ENCODE measurements at regions not wholly inside any gene's neighbourhood (a gene's known extent, or its start where the extent isn't known, plus 50 kb on each side); places are given as distances from the start of the nearest gene placed in this dataset.
A peak's percentile ranks its signal among the peaks of the same experiment; 100 is the strongest.

GRCh38 chr2:53505826-53506225 lies 261.8 kb upstream of the CHAC2 start:
- no peak overlapping the region for H3K27ac ChIP-seq
- TF ChIP-seq, protein P1, sequence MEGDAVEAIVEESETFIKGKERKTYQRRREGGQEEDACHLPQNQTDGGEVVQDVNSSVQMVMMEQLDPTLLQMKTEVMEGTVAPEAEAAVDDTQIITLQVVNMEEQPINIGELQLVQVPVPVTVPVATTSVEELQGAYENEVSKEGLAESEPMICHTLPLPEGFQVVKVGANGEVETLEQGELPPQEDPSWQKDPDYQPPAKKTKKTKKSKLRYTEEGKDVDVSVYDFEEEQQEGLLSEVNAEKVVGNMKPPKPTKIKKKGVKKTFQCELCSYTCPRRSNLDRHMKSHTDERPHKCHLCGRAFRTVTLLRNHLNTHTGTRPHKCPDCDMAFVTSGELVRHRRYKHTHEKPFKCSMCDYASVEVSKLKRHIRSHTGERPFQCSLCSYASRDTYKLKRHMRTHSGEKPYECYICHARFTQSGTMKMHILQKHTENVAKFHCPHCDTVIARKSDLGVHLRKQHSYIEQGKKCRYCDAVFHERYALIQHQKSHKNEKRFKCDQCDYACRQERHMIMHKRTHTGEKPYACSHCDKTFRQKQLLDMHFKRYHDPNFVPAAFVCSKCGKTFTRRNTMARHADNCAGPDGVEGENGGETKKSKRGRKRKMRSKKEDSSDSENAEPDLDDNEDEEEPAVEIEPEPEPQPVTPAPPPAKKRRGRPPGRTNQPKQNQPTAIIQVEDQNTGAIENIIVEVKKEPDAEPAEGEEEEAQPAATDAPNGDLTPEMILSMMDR (IDR thresholded peaks at IDR 0.05): no peak
- intact Hi-C loops (cut with DNase I; ENCODE audit: low total_unique reads): no loop called here
- H3K9me3 ChIP-seq: no peaks in the 10 kb centered on the region
- peaks cover 0 to 13% (median 0%) of the 10 kb centered on the region in 4 donors for H3K4me1 ChIP-seq
- DNase-seq: no peak
- H3K4me3 ChIP-seq: no peak overlapping the region
- no peaks in the 10 kb centered on the region for H3K27me3 ChIP-seq
- no peaks in the 10 kb centered on the region for H3K36me3 ChIP-seq

DNA sequence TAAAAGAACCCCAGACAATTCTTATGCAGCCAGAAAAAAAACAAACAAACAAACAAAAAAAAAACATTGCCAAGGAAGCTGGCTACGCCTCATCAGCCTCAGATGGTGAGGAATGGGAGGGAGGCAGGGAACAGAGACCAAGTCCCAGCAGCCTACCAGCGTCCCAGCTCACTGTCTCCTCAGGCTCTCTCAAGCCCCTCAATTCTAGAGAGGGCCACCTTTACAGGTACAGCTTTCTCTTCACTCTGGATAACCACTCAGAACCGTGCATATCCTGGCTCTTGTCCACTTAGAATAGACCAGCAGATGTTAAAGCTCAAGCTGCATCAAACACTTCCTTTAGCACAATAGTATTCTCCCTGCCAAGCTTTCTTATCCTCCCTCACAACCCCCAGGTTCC lies 263.1 kb upstream of the CHAC2 start:
- intact Hi-C loops (cut with DNase I; ENCODE audit: low total_unique reads): no loop called here
- Histone ChIP-seq H3K36me3 (no peaks in the 10 kb centered on the region), H3K27me3 (no peaks in the 10 kb centered on the region), H3K4me3 (no peak overlapping the region), H3K4me1 (peaks cover 0 to 26% (median 5%) of the 10 kb centered on the region in 4 donors), H3K27ac (no peak overlapping the region), H3K9me3 (no peaks in the 10 kb centered on the region)
- no peak for DNase-seq
- TF ChIP-seq, protein P1 (IDR thresholded peaks at IDR 0.05): no peak

- DNase-seq: peak in 1 of 2 donors; percentile 68
- Histone ChIP-seq H3K4me1 (peaks cover 0 to 64% (median 32%) of the 10 kb centered on the region in 4 donors), H3K27me3 (no peaks in the 10 kb centered on the region), H3K36me3 (no peaks in the 10 kb centered on the region), H3K4me3 (no peak overlapping the region), H3K27ac (peak overlapping the region; percentile 58 to 67), H3K9me3 (no peaks in the 10 kb centered on the region)
- intact Hi-C loops (cut with DNase I; ENCODE audit: low total_unique reads): no loop called here
- TF ChIP-seq, protein P1 (IDR thresholded peaks at IDR 0.05): no peak
Measured at GRCh38 chr2:53500181-53500580, 267.4 kb upstream of the CHAC2 start.

- no peaks in the 10 kb centered on the region for H3K9me3 ChIP-seq
- H3K27ac ChIP-seq: peak overlapping the region; percentile 58 to 67
- peaks cover 0 to 53% (median 32%) of the 10 kb centered on the region in 4 donors for H3K4me1 ChIP-seq
- TF ChIP-seq, protein P1 (IDR thresholded peaks at IDR 0.05): no peak
- DNase-seq: no peak
- H3K27me3 ChIP-seq: no peaks in the 10 kb centered on the region
- intact Hi-C loops (cut with DNase I; ENCODE audit: low total_unique reads): no loop called here
- no peak overlapping the region for H3K4me3 ChIP-seq
- no peaks in the 10 kb centered on the region for H3K36me3 ChIP-seq
Measured at GRCh38 chr2:53498210-53498609, 269.4 kb upstream of the CHAC2 start.

DNA sequence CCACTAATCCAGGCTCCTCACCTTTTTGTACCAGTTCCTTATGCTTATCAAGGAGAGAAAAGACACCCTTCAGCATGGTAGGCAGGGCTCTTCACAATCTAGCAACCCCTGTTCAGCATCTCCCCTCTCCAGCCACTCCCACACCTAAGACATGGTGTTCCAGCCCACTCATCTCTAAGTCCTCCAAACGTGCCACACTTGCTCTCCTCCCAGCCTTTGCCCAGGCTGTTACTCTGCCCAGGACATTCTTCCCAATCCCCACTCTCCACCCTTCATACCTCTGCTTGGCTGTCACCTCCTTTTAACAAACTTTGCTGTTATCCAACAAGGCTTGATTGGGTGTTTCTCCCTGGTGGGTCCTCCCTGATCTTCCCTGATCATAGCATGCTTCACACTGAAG lies 270.6 kb upstream of the CHAC2 start:
- H3K36me3 ChIP-seq: no peaks in the 10 kb centered on the region
- no peaks in the 10 kb centered on the region for H3K27me3 ChIP-seq
- intact Hi-C loops (cut with DNase I; ENCODE audit: low total_unique reads): no loop called here
- DNase-seq: no peak
- no peak overlapping the region for H3K4me3 ChIP-seq
- TF ChIP-seq, protein P1 (IDR thresholded peaks at IDR 0.05): no peak
- peaks cover 0 to 53% (median 32%) of the 10 kb centered on the region in 4 donors for H3K4me1 ChIP-seq
- H3K27ac ChIP-seq: peak overlapping the region; percentile 58 to 67
- no peaks in the 10 kb centered on the region for H3K9me3 ChIP-seq

DNA sequence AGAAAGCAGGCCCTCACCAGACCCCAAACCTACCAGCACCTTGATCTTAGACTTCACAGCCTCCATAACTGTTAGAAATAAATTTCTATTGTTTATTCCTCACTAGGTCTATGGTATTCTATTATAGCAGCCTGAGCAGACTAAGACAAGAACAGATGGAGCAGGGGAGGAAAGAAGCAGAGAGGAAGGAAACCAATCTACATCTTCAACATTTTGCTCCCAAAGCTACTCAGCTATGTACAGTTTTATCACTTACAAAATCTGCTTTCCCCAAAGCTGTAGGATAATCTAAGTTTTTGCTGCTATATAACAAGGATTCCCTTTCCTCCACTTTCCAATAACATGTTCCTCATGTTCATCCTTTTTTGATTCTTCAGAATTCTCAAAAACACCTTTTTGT lies 274.4 kb upstream of the CHAC2 start:
- DNase-seq: no peak
- Histone ChIP-seq H3K27ac (no peak overlapping the region), H3K4me3 (no peak overlapping the region), H3K36me3 (no peaks in the 10 kb centered on the region), H3K4me1 (peaks cover 0 to 37% (median 19%) of the 10 kb centered on the region in 4 donors), H3K27me3 (no peaks in the 10 kb centered on the region), H3K9me3 (no peaks in the 10 kb centered on the region)
- intact Hi-C loops (cut with DNase I; ENCODE audit: low total_unique reads): no loop called here
- TF ChIP-seq, protein P1 (IDR thresholded peaks at IDR 0.05): no peak
